Activated CD4-positive, alpha-beta T cell treated with anti-CD3 and anti-CD28 coated beads for 36 hours (primary cell): ENCODE measurements at regions not wholly inside any gene's neighbourhood (a gene's known extent, or its start where the extent isn't known, plus 50 kb on each side); places are given as distances from the start of the nearest gene placed in this dataset.

Experiments
- ATAC-seq: fragments of 200-7000 bp; cut with Tn5 transposase; one replicate; pipeline ENCODE4 v1.10.0; 2021; ENCODE audit warnings: mild to moderate bottlenecking, moderate library complexity
- CTCF ChIA-PET: fragments of 350-600 bp; sonication (Branson Sonifier 250); formaldehyde crosslinking; loops from one replicate; lab custom pipeline; 2021; ENCODE audit warnings: antibody characterized with exemption; lab: Charles Lee
- POLR2A ChIA-PET: fragments of 350-600 bp; sonication (Branson Sonifier 250); formaldehyde crosslinking; loops from one replicate; lab custom pipeline; 2021; ENCODE audit warnings: antibody characterized with exemption, inconsistent platforms; lab: Charles Lee
- DNase-seq: peaks from one replicate; pipeline ENCODE4 v3.0.0-alpha.2; 2020
- H3K27ac Mint-ChIP-seq: one replicate; pipeline ENCODE4 v1.8.0; 2021; ENCODE audit warnings: mixed read lengths
- H3K27me3 Mint-ChIP-seq: one replicate; pipeline ENCODE4 v1.8.0; 2021; ENCODE audit warnings: mixed read lengths
- H3K36me3 Mint-ChIP-seq: one replicate; pipeline ENCODE4 v1.8.0; 2021; ENCODE audit warnings: low read depth, mixed read lengths
- H3K4me1 Mint-ChIP-seq: one replicate; pipeline ENCODE4 v1.8.0; 2021; ENCODE audit warnings: mixed read lengths
- H3K4me3 Mint-ChIP-seq: one replicate; pipeline ENCODE4 v1.8.0; 2021; ENCODE audit warnings: mild to moderate bottlenecking, moderate library complexity, mixed read lengths
- H3K9me3 Mint-ChIP-seq: one replicate; pipeline ENCODE4 v1.8.0; 2021; ENCODE audit warnings: low read depth, mixed read lengths
- intact Hi-C, 2 experiments: fragments of 100-400 bp; cut with DNase I in 1 of 2; cut with micrococcal nuclease in 1 of 2; formaldehyde crosslinking; loops; one replicate each; pipeline versions ENCODE4 v1.14.2 to v1.15.1; 2022 to 2024; cut with DNase I, micrococcal nuclease

GRCh38 chr4:54954656-54955388, 170.6 kb downstream of the KDR start:
- ATAC-seq (no peak), DNase-seq (no peak)
- ChIA-PET POLR2A (interaction anchor here (0.6 kb wide), 1 partner anchor 269 kb away, joined by 7 read pairs; no protein-coding TSS in a partner anchor), CTCF (no interaction called here)
- peaks cover 10% of the 10 kb centered on the region for H3K4me1 Mint-ChIP-seq
- no peak overlapping the region for H3K27ac Mint-ChIP-seq
- H3K36me3 Mint-ChIP-seq = no peaks in the 10 kb centered on the region
- H3K27me3 Mint-ChIP-seq = no peaks in the 10 kb centered on the region
- intact Hi-C loops = loop anchor here in 1 of 2 experiments (10.0 kb wide), 1 partner anchor 640 kb away; no protein-coding TSS in a partner anchor
- no peak overlapping the region for H3K4me3 Mint-ChIP-seq
- no peaks in the 10 kb centered on the region for H3K9me3 Mint-ChIP-seq

GRCh38 chr4:54946741-54947140, 178.7 kb downstream of the KDR start:
- peaks cover 24% of the 10 kb centered on the region for H3K4me1 Mint-ChIP-seq
- intact Hi-C loops = no loop called here
- H3K36me3 Mint-ChIP-seq = no peaks in the 10 kb centered on the region
- ATAC-seq (no peak), DNase-seq (no peak)
- H3K9me3 Mint-ChIP-seq = no peaks in the 10 kb centered on the region
- H3K27me3 Mint-ChIP-seq = no peaks in the 10 kb centered on the region
- ChIA-PET POLR2A (no interaction called here), CTCF (interaction anchor here (0.7 to 1.4 kb wide), 2 partner anchors 14 to 1812 kb away, joined by 3 to 4 read pairs; no protein-coding TSS in a partner anchor)
- no peak overlapping the region for H3K4me3 Mint-ChIP-seq
- H3K27ac Mint-ChIP-seq = no peak overlapping the region

GRCh38 chr4:54945838-54946237, 179.6 kb downstream of the KDR start:
- CTCF ChIA-PET = interaction anchor here (1.4 kb wide), 1 partner anchor 15 kb away, joined by 4 read pairs; no protein-coding TSS in a partner anchor
- intact Hi-C loops = no loop called here
- Mint-ChIP-seq H3K4me3 (no peak overlapping the region), H3K27ac (no peak overlapping the region), H3K36me3 (no peaks in the 10 kb centered on the region), H3K27me3 (no peaks in the 10 kb centered on the region), H3K4me1 (peaks cover 33% of the 10 kb centered on the region), H3K9me3 (no peaks in the 10 kb centered on the region)
- no peak for DNase-seq
- no peak for ATAC-seq
- POLR2A ChIA-PET = no interaction called here

DNA sequence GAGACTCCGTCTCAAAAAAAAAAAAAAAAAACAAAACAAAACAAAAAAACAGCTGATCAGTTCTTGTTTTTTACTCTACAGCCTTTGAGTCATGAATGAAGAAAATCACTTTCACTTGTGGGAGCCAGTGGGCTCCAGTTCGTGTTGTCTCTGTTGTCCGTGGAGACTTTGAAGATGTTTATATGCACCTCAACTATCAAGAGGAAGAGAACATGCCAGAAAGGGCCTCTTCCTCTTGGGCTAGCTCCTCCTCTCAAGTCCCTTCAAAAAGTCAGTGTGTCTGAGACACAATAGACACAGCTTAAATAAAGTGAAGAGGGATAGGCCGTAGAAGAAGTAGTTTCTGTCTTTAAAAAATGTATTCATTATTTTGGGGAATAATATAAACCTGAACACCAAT, 182.7 kb downstream of the KDR start:
- no peaks in the 10 kb centered on the region for H3K27me3 Mint-ChIP-seq
- peak overlapping the region; percentile 86 for H3K27ac Mint-ChIP-seq
- peak overlapping the region; percentile 31 for H3K4me3 Mint-ChIP-seq
- H3K36me3 Mint-ChIP-seq = no peaks in the 10 kb centered on the region
- CTCF ChIA-PET = interaction anchor here (0.7 to 2.1 kb wide), 5 partner anchors 28 to 1607 kb away, joined by 3 to 9 read pairs (median 3); no protein-coding TSS in a partner anchor
- peaks cover 40% of the 10 kb centered on the region for H3K4me1 Mint-ChIP-seq
- intact Hi-C loops = loop anchor here in 1 of 2 experiments (5.0 kb wide), 2 partner anchors 605 to 910 kb away; partner anchors contain the start of genes CLOCK and EXOC1
- H3K9me3 Mint-ChIP-seq = no peaks in the 10 kb centered on the region
- POLR2A ChIA-PET = no interaction called here
- DNase-seq (peak; percentile 45), ATAC-seq (peak; percentile 68)

DNA sequence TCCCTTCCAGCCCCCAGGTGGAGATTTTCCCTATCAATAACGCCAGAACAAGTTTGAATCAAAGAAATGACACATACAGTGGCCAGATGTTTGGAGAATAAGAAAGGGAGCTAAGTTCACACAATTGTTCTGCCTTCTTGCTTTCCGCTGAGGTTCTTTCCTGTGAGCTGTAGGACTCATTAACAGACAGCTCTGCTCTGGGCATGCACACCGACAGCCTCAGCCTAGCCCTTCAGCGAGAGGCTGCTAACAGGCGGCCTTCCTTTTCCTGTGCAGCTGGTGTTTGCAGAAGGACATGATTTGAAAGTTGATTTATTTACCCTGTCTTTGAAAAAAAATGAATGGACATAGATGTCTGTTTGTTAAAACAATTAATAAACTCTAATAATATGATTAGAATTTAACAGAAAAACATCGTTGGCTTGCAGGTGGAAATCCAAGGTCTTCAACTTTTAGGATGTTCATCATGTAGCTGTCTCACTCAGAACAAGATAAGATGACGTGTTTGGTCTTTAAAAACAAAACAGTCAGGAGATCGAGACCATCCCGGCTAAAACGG, 183.3 kb downstream of the KDR start:
- H3K4me1 Mint-ChIP-seq = peaks cover 44% of the 10 kb centered on the region

DNA sequence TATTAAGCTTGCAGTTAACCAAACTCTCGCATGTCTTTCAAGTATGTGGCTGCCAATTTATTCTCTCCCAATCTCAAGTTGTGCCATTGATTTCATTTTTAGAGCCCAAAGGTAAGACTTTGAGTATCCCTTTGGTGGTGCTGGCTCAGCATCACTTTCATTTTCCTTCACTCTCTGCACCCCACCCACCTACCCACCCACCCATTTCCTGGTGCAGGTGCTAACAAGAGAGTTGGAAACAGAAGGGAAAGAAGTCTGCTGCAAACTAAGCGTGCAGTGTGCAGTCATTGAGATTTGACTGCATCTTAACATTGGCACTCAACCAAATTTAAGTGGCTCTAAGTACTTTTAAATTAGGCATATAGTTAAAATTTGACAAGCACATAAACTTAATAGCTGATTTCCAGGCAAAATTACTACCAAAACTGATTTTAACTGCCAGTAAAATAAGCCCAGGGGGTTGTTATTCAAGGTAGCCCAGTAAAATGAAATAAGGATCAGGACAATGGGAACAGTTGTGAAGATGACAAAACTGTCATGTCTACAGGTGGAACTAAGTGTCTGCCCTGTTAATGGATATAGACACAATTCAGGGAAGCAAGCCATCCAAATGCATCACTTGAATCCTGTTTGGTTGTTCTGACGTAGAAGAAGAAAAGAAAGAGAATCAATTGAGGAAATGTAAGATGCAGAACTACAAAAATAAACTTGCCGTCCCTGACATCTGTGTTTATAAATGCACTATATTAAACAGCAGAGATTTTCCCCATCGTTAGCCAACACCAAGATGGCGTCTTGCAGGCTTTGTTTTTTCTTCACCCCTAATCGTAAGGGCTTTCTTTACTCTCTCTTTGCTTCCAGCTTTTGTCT, 184.2 kb downstream of the KDR start:
- intact Hi-C loops = loop anchor here in 1 of 2 experiments (1.0 to 5.0 kb wide), 3 partner anchors 258 to 911 kb away; partner anchors contain the start of genes CLOCK and EXOC1
- ChIA-PET CTCF (interaction anchor here (2.1 kb wide), 1 partner anchor 30 kb away, joined by 9 read pairs; no protein-coding TSS in a partner anchor), POLR2A (no interaction called here)
- DNase-seq (peak; percentile 72), ATAC-seq (peak; percentile 40)
- Mint-ChIP-seq H3K27ac (peak overlapping the region; percentile 59), H3K4me1 (peaks cover 44% of the 10 kb centered on the region), H3K36me3 (no peaks in the 10 kb centered on the region), H3K4me3 (peak overlapping the region; percentile 31), H3K9me3 (no peaks in the 10 kb centered on the region), H3K27me3 (no peaks in the 10 kb centered on the region)

More for the DNA sequence above, 183.3 kb downstream of the KDR start:
- POLR2A ChIA-PET = no interaction called here
- CTCF ChIA-PET = interaction anchor here (0.7 to 2.1 kb wide), 5 partner anchors 29 to 1012 kb away, joined by 3 to 9 read pairs (median 3); no protein-coding TSS in a partner anchor
- H3K36me3 Mint-ChIP-seq = no peaks in the 10 kb centered on the region
- peak overlapping the region; percentile 31 for H3K4me3 Mint-ChIP-seq
- peak; percentile 58 for DNase-seq
- H3K9me3 Mint-ChIP-seq = no peaks in the 10 kb centered on the region
- intact Hi-C loops = loop anchor here in 1 of 2 experiments (1.0 to 5.0 kb wide), 3 partner anchors 259 to 910 kb away; partner anchors contain the start of genes CLOCK and EXOC1
- peak overlapping the region; percentile 59 for H3K27ac Mint-ChIP-seq
- peak; percentile 77 for ATAC-seq
- H3K27me3 Mint-ChIP-seq = no peaks in the 10 kb centered on the region

- ATAC-seq = no peak
- CTCF ChIA-PET = no interaction called here
- H3K4me3 Mint-ChIP-seq = no peak overlapping the region
Observed at GRCh38 chr4:54937501-54937900, 187.9 kb downstream of the KDR start.

GRCh38 chr4:54933579-54933978, 191.8 kb downstream of the KDR start:
- ChIA-PET POLR2A (no interaction called here), CTCF (interaction anchor here (0.9 kb wide), 1 partner anchor 250 kb away, joined by 3 read pairs; no protein-coding TSS in a partner anchor)
- Mint-ChIP-seq H3K4me1 (peaks cover 8% of the 10 kb centered on the region), H3K27ac (no peak overlapping the region), H3K27me3 (no peaks in the 10 kb centered on the region), H3K36me3 (no peaks in the 10 kb centered on the region), H3K9me3 (no peaks in the 10 kb centered on the region), H3K4me3 (no peak overlapping the region)
- ATAC-seq (no peak), DNase-seq (no peak)
- intact Hi-C loops = no loop called here

More at GRCh38 chr4:54937501-54937900, 187.9 kb downstream of the KDR start:
- Mint-ChIP-seq H3K27me3 (no peaks in the 10 kb centered on the region), H3K36me3 (no peaks in the 10 kb centered on the region), H3K4me1 (peaks cover 24% of the 10 kb centered on the region), H3K9me3 (no peaks in the 10 kb centered on the region), H3K27ac (no peak overlapping the region)
- POLR2A ChIA-PET = no interaction called here
- intact Hi-C loops = no loop called here
- no peak for DNase-seq

DNA sequence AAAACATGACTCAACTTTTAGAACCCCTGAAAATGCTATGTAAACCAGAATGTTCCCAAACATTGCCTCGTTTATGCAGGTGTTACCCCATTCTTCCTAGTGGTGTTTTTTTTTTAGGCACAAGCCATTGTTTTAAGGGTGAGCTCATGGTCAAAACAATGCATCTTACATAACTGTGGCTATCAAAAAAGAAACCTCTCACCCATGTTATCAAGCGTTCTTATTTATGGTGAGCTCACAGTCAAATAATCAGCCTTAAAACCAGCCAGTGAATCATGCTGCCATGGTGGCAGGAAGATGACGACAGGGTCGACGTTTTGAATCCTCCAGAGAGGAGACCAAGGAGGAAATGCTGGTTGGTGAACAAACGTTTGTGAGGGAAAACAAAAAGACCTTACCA, 195.2 kb downstream of the KDR start:
- no peak overlapping the region for H3K27ac Mint-ChIP-seq
- no peaks in the 10 kb centered on the region for H3K9me3 Mint-ChIP-seq
- ChIA-PET POLR2A (interaction anchor here (0.6 kb wide), 1 partner anchor 100 kb away, joined by 3 read pairs; no protein-coding TSS in a partner anchor), CTCF (no interaction called here)
- intact Hi-C loops = no loop called here
- DNase-seq (no peak), ATAC-seq (no peak)
- H3K27me3 Mint-ChIP-seq = no peaks in the 10 kb centered on the region
- no peak overlapping the region for H3K4me3 Mint-ChIP-seq
- peaks cover 4% of the 10 kb centered on the region for H3K4me1 Mint-ChIP-seq
- H3K36me3 Mint-ChIP-seq = no peaks in the 10 kb centered on the region

GRCh38 chr4:54929459-54929858, 195.9 kb downstream of the KDR start:
- ChIA-PET POLR2A (interaction anchor here (0.6 to 0.7 kb wide), 2 partner anchors 74 to 99 kb away, joined by 3 read pairs; no protein-coding TSS in a partner anchor), CTCF (no interaction called here)
- no peak overlapping the region for H3K4me3 Mint-ChIP-seq
- DNase-seq (no peak), ATAC-seq (no peak)
- intact Hi-C loops = no loop called here
- no peaks in the 10 kb centered on the region for H3K27me3 Mint-ChIP-seq
- no peaks in the 10 kb centered on the region for H3K36me3 Mint-ChIP-seq
- no peak overlapping the region for H3K27ac Mint-ChIP-seq
- peaks cover 3% of the 10 kb centered on the region for H3K9me3 Mint-ChIP-seq
- H3K4me1 Mint-ChIP-seq = peaks cover 4% of the 10 kb centered on the region

DNA sequence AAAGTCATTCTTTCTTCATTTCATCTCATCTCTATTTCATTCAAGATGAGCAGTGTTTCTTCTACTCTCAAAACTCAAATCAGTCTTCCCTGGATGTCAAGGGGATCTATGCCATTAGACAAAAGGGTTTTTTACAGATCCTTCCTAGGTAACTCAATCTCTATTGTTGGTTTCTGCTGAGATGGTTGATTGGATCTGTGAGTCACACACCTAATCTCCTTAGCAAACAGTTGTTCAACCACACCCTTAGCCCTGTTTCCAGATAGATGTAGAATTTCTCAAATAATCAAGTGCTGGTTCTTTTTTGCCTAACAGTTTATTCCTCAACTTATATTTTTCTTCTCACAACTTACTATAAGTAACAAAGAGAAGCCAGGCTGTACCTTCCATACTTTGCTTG, 200.5 kb downstream of the KDR start:
- no peak for ATAC-seq
- intact Hi-C loops = no loop called here

More for the DNA sequence above, 200.5 kb downstream of the KDR start:
- Mint-ChIP-seq H3K9me3 (peaks cover 3% of the 10 kb centered on the region), H3K4me1 (no peaks in the 10 kb centered on the region), H3K27ac (no peak overlapping the region), H3K4me3 (no peak overlapping the region), H3K36me3 (no peaks in the 10 kb centered on the region), H3K27me3 (no peaks in the 10 kb centered on the region)
- ChIA-PET POLR2A (no interaction called here), CTCF (no interaction called here)
- DNase-seq = no peak
